K562 (cell line): ENCODE measurements at regions not wholly inside any gene's neighbourhood (a gene's known extent, or its start where the extent isn't known, plus 50 kb on each side); places are given as distances from the start of the nearest gene placed in this dataset.

ENCODE experiments used
- GTF2A2 ChIP-seq: IDR thresholded peaks from 2 replicates; pipeline ENCODE4 v1.6.1; 2016; ENCODE audit warnings: mild to moderate bottlenecking, missing genetic modification characterization, missing compliant biosample characterization
- MEF2D ChIP-seq: conservative IDR thresholded peaks from 2 replicates; pipeline ENCODE4 v1.6.1; 2016; ENCODE audit warnings: low read depth, missing genetic modification characterization, missing compliant biosample characterization
- MTA2 ChIP-seq: fragments of 450-650 bp; IDR thresholded peaks from 2 replicates; pipeline ENCODE4 v1.6.1; 2016; ENCODE audit warnings: low read depth
- PURB ChIP-seq: sonication (generic); formaldehyde crosslinking; IDR thresholded peaks from 2 replicates; pipeline ENCODE4 v1.9.0; 2021; ENCODE audit warnings: low read depth, mild to moderate bottlenecking, missing genetic modification reagents
- TF ChIP-seq, protein P1 (sequence below), 3 experiments: IDR thresholded peaks in 2 of 3; conservative IDR thresholded peaks in 1 of 3; 2 replicates each; pipeline ENCODE4 v1.5.1; 2011 to 2012; ENCODE audit warnings: low read length in 3 of 3, mild to moderate bottlenecking in 3 of 3, control low read depth in 2 of 3, improper control_type of control experiment in 1 of 3, inconsistent platforms in 1 of 3, low read depth in 1 of 3, mixed read lengths in 1 of 3, moderate library complexity in 1 of 3; ENCODE audit not compliant: insufficient read depth in 2 of 3
- TF ChIP-seq, protein P2 (sequence below): fragments of 250-450 bp; sonication (Bioruptor Pico); IDR thresholded peaks from 2 replicates; pipeline ENCODE4 v1.8.0; 2021; ENCODE audit warnings: borderline replicate concordance, mild to moderate bottlenecking, moderate library complexity; ENCODE audit not compliant: poor library complexity, severe bottlenecking

DNA sequence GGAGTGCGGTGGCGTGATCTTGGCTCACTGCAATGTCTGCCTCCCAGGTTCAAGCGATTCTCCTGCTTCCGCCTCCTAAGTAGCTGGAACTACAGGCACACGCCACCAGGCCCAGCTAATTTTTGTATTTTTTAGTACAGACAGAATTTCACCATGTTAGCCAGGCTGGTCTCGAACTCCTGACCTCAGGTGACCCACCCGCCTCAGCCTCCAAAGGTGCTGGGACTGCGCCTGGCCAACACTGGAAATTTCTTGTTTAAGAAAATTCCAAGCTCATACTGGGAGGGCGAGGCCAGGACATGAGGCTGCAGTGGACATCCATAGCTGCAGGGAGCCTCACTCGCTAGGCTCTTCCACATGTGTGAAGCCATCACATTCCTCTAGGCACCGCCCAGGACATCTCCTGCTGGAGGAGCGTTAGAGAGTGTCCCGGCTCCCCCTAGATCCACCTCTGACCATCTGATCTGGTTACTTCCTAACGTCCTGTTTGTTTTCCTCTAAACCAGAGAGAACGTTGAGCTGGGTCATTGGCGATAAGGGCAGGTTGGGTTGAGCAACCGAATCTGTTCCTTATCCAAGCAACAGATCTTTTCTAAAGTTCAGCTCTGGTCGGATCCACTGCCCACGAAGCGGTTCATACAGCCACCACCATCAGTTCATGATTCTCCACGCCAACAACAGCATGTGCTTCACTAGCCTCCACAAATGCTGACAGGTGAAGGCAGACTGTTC, 108.2 kb upstream of the MED13L start:
- TF ChIP-seq PURB (CRISPR knock-in tag), result no peak
- TF ChIP-seq, protein P1, sequence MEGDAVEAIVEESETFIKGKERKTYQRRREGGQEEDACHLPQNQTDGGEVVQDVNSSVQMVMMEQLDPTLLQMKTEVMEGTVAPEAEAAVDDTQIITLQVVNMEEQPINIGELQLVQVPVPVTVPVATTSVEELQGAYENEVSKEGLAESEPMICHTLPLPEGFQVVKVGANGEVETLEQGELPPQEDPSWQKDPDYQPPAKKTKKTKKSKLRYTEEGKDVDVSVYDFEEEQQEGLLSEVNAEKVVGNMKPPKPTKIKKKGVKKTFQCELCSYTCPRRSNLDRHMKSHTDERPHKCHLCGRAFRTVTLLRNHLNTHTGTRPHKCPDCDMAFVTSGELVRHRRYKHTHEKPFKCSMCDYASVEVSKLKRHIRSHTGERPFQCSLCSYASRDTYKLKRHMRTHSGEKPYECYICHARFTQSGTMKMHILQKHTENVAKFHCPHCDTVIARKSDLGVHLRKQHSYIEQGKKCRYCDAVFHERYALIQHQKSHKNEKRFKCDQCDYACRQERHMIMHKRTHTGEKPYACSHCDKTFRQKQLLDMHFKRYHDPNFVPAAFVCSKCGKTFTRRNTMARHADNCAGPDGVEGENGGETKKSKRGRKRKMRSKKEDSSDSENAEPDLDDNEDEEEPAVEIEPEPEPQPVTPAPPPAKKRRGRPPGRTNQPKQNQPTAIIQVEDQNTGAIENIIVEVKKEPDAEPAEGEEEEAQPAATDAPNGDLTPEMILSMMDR (IDR thresholded peaks at IDR 0.05 in 2 of 3, conservative IDR thresholded peaks at IDR 0.05 in 1 of 3; ENCODE audit: insufficient read depth in 2 of 3, low read depth in 1 of 3, low read length in 3 of 3), result no peak
- TF ChIP-seq, protein P2, sequence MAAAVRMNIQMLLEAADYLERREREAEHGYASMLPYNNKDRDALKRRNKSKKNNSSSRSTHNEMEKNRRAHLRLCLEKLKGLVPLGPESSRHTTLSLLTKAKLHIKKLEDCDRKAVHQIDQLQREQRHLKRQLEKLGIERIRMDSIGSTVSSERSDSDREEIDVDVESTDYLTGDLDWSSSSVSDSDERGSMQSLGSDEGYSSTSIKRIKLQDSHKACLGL (CRISPR knock-in tag), result no peak
- TF ChIP-seq MEF2D, result peak; percentile 57
- 0 out of 2 replicates have a peak, but pooled peaks have one; percentile 10 for TF ChIP-seq GTF2A2
- TF ChIP-seq MTA2, result peak; percentile 80
